NCI-H748 (cell line): ENCODE measurements at regions not wholly inside any gene's neighbourhood (a gene's known extent, or its start where the extent isn't known, plus 50 kb on each side); places are given as distances from the start of the nearest gene placed in this dataset.
"Not testable (repeated sequence)": the region's sequence is repeated elsewhere in the genome, so short reads cannot be mapped to it uniquely, and the experiment has no call there.

ENCODE experiments used
- DNase-seq: peaks from one replicate; lab custom pipeline; 2025; ENCODE audit not compliant: unreplicated experiment; lab: John Stamatoyannopoulos, UW

GRCh38 chr4:9702019-9702418, 79.4 kb upstream of the DRD5 start:
- DNase-seq: not testable (repeated sequence)

DNA sequence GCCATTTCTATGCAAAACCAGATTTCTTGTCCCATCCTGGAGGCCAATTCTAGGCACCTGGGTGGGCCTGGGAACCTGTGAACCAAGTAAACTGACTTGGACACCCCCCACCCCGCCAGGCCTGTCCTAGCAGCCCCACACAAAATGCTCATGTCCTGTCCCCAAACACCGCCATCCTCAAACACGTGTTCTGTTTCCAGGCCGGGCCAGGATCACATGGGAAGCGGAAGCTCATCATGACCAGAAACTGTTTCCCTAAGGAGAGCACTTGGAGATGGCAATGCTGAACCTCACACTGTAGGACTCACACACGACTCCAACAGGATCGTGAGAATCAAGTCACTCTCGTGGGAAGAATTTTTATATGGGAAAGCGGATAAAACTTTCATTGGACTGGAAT, 78.7 kb upstream of the DRD5 start:
- not testable (repeated sequence) for DNase-seq

DNA sequence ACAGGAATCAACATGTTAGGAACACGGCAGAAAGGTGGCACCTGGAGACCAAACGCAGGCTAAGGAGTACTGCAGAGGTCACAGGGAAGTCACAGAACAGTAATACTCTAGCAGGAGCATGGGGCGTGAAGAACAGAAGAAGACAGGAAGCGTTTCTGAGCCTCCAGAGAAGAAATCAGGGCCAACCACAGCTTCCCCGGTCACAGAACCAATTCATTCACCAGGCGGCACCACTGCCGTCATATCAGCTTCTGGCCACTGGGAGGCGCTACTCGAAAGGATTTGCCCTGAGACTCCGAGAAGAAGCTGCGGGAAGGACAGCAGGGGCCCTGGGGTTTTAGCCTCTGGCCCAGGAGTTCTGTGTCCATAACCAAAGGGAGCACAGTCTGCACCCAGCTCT, 78.0 kb upstream of the DRD5 start:
- DNase-seq: peak; percentile 55

DNA sequence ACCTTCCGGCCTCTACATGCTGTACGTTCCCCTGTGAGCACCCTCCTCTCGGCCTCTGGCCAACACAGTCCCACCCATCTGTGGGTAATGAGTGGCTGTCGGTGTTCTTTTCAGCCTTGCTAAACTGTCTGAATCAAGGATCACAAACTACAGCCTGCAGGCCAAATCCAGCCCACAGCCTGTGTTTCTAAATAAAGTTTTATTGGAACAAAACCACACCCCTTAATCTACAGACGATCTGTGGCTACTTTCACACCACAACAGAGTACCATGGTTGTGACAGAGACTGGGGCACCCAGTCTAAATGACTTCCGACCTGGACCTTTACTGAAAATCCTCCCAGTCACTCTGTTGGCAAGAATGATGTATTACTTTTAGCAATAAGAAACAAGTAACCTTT, 77.3 kb upstream of the DRD5 start:
- not testable (repeated sequence) for DNase-seq

- peak; percentile 16 for DNase-seq
Measured at GRCh38 chr4:9704551-9705332, 76.7 kb upstream of the DRD5 start.

DNA sequence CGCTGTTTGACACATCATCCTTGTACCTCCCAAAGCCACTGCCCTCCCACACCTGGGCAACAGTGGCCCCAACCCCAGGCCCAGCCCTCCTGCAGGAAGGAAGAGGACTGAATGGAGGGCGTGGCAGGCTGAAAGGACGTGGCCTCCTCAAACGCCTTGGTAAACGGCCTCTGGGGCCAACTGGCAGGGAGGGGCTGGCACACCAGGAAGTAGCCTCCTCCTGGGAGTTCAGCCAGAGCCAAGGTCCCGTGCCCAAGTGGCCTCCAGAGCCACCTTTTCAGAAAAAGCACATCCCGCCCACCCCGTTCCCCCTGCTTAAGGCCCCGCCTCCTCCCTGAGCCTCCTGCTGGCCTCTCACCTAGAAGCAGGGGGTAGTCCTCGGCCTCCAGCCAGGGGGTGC, 74.2 kb upstream of the DRD5 start:
- DNase-seq: peak; percentile 60

DNA sequence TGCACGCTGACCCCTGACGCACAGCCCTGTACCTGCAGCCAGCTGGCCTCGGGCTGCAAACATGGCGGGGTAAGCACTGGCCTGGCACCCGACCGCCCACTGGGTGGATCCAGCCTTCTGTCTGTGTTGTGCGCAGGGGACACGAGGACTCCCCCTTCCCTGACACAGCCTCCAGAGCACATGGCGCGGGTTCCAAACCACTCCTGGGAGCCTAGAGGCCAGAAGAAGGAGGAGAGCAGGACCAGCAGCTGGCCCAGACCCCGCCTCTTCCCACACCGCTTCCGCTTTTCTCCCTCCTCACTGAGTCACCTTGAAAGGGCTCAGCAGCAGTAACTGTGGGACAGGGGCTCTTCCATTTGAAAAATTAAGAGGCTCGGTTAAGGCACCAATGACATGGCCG, 73.5 kb upstream of the DRD5 start:
- DNase-seq: not testable (repeated sequence)

GRCh38 chr4:9709724-9710123, 71.7 kb upstream of the DRD5 start:
- no peak for DNase-seq

- not testable (repeated sequence) for DNase-seq
Measured at GRCh38 chr4:9715271-9715670, 66.2 kb upstream of the DRD5 start.

DNA sequence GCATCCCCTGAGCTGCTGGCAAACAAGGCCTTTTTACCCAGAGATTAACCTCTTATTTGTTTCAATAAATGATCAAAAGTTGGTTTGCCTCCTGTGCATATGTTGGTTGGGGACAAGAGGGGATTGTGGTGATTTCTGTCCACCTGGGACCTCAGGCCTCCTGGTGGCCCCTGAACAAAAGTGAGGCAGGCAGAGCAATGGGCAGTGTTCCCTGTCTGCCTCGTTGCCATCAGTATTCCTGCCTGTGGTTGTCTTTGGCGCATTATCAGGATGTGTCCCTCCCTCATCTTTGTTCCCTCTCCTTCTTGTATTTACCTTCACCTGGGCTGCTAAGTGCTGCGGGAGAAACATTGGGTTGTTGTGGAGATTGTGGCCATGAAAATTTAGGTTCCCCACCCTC, 65.3 kb upstream of the DRD5 start:
- peak; percentile 5 for DNase-seq

DNA sequence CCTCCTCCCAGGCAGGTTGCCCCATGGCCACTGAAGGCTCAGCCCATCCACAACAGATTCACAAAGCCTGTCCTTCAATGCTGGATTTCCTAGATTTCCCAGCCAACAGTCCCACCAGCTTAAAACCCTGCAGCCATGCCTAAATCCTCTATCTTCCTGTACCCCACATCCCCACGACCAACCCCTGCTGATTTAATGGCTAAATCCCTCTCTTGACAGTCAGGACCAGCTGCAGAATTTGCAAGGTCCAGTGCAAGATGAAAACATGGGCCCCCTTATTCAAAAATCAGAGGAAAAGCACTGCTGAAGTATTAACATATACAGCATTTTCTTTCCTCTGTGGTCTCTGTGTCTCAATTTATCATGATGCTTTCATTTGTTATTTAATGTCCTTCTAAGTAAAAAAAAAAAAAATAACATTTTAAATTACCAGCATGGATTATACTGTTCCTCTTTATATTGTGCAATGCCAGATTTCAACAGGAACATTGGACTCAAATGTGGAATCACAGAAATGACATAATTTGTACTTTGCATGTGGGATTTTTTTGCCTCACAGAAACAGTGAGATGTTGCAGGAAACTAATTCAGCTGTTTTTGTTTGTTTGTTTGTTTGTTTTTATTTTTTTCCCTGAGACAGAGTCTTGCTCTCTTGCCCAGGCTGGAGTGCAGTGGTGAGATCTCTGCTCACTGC, 63.0 kb upstream of the DRD5 start:
- not testable (repeated sequence) for DNase-seq

- not testable (repeated sequence) for DNase-seq
Measured at GRCh38 chr4:9722131-9722530, 59.3 kb upstream of the DRD5 start.
